GM18511 (cell line): ENCODE measurements at regions not wholly inside any gene's neighbourhood (a gene's known extent, or its start where the extent isn't known, plus 50 kb on each side); places are given as distances from the start of the nearest gene placed in this dataset.
"Not testable (repeated sequence)": the region's sequence is repeated elsewhere in the genome, so short reads cannot be mapped to it uniquely, and the experiment has no call there.

Experiments used
- ATAC-seq: cut with Tn5 transposase; IDR thresholded peaks from one replicate; pipeline ENCODE4 v1.9.1; 2021; ENCODE audit warnings: mild to moderate bottlenecking, moderate library complexity; ENCODE audit not compliant: unreplicated experiment

- ATAC-seq, result no peak
Observed at GRCh38 chr2:142758973-142759372, 118.5 kb upstream of the KYNU start.

GRCh38 chr2:142757111-142757510 lies 120.4 kb upstream of the KYNU start:
- no peak for ATAC-seq

- no peak for ATAC-seq
Observed at GRCh38 chr2:142756430-142756829, 121.0 kb upstream of the KYNU start.

GRCh38 chr2:142755191-142755590 lies 122.3 kb upstream of the KYNU start:
- ATAC-seq, result no peak

- ATAC-seq, result no peak
Observed at GRCh38 chr2:142754182-142754581, 123.3 kb upstream of the KYNU start.

GRCh38 chr2:142750858-142751257 lies 126.6 kb upstream of the KYNU start:
- no peak for ATAC-seq

- ATAC-seq, result no peak
Observed at GRCh38 chr2:142748559-142749099, 128.8 kb upstream of the KYNU start.

- no peak for ATAC-seq
Observed at GRCh38 chr2:142745691-142746090, 131.8 kb upstream of the KYNU start.

GRCh38 chr2:142742371-142743214 lies 134.9 kb upstream of the KYNU start:
- peak; percentile 18 for ATAC-seq

- ATAC-seq, result peak; percentile 57
Observed at GRCh38 chr2:142741764-142742269, 135.6 kb upstream of the KYNU start.

- ATAC-seq, result no peak
Observed at GRCh38 chr2:142734770-142735169, 142.7 kb upstream of the KYNU start.

GRCh38 chr2:142734231-142734630 lies 143.2 kb upstream of the KYNU start:
- no peak for ATAC-seq

- not testable (repeated sequence) for ATAC-seq
Observed at GRCh38 chr2:142729814-142730213, 147.7 kb upstream of the KYNU start.

GRCh38 chr2:142727821-142728478 lies 149.5 kb upstream of the KYNU start:
- ATAC-seq, result not testable (repeated sequence)

- ATAC-seq, result no peak
Observed at GRCh38 chr2:142725386-142725785, 152.1 kb upstream of the KYNU start.

GRCh38 chr2:142724713-142725349 lies 152.6 kb upstream of the KYNU start:
- ATAC-seq, result peak; percentile 47

- ATAC-seq, result no peak
Observed at GRCh38 chr2:142724186-142724585, 153.3 kb upstream of the KYNU start.

GRCh38 chr2:142723236-142723635 lies 154.2 kb upstream of the KYNU start:
- ATAC-seq, result no peak

GRCh38 chr2:142722569-142722968 lies 154.9 kb upstream of the KYNU start:
- ATAC-seq, result no peak

- ATAC-seq, result no peak
Observed at GRCh38 chr2:142722086-142722485, 155.4 kb upstream of the KYNU start.

- ATAC-seq, result no peak
Observed at GRCh38 chr2:142721015-142721414, 156.4 kb upstream of the KYNU start.
